Natural killer cell (primary cell): ENCODE measurements at regions not wholly inside any gene's neighbourhood (a gene's known extent, or its start where the extent isn't known, plus 50 kb on each side); places are given as distances from the start of the nearest gene placed in this dataset.

Experiments
- ATAC-seq, 3 donors: fragments of 150-1000 bp in 2 of 3; fragments of 200-7000 bp in 1 of 3; cut with Tn5 transposase; 1 replicate in 1 of 3; 2 replicates in 2 of 3; pipeline ENCODE4 v1.10.0; 2021; ENCODE audit warnings: mild to moderate bottlenecking in 2 of 3, moderate library complexity in 2 of 3
- DNase-seq, 2 donors: peaks; one replicate each; pipeline versions ENCODE4 v3.0.0 to v3.0.0-alpha.2; 2013 to 2021; ENCODE audit warnings: mixed read lengths in 1 of 2
- H3K27ac ChIP-seq: one replicate; pipeline ENCODE4 v1.5.1; 2013; ENCODE audit warnings: mild to moderate bottlenecking, low read length
- H3K27me3 ChIP-seq: one replicate; pipeline ENCODE4 v1.6.1; 2013; ENCODE audit warnings: low read length; ENCODE audit not compliant: control insufficient read depth, insufficient read depth
- H3K36me3 ChIP-seq: one replicate; pipeline ENCODE4 v1.6.1; 2013; ENCODE audit warnings: low read length; ENCODE audit not compliant: control insufficient read depth, insufficient read depth
- H3K4me1 ChIP-seq: one replicate; pipeline ENCODE4 v1.6.1; 2013; ENCODE audit warnings: low read length; ENCODE audit not compliant: control insufficient read depth, insufficient read depth
- H3K4me3 ChIP-seq: one replicate; pipeline ENCODE4 v1.5.1; 2013; ENCODE audit warnings: low read length
- H3K9me3 ChIP-seq: one replicate; pipeline ENCODE4 v1.6.1; 2013; ENCODE audit warnings: low read length; ENCODE audit not compliant: control insufficient read depth, insufficient read depth
- H3K27ac Mint-ChIP-seq, 2 donors: one replicate each; pipeline ENCODE4 v1.8.0; 2022; ENCODE audit warnings: mild to moderate bottlenecking in 2 of 2, mixed read lengths in 2 of 2, moderate library complexity in 1 of 2
- H3K27me3 Mint-ChIP-seq, 2 donors: one replicate each; pipeline ENCODE4 v1.8.0; 2022; ENCODE audit warnings: low read depth in 2 of 2, mixed read lengths in 2 of 2
- H3K36me3 Mint-ChIP-seq: one replicate; pipeline ENCODE4 v1.8.0; 2022; ENCODE audit warnings: mixed read lengths
- H3K4me1 Mint-ChIP-seq, 2 donors: one replicate each; pipeline ENCODE4 v1.8.0; 2022; ENCODE audit warnings: mixed read lengths in 2 of 2
- H3K4me3 Mint-ChIP-seq: one replicate; pipeline ENCODE4 v1.8.0; 2022; ENCODE audit warnings: mild to moderate bottlenecking, moderate library complexity, mixed read lengths
- H3K9me3 Mint-ChIP-seq, 2 donors: one replicate each; pipeline ENCODE4 v1.8.0; 2022; ENCODE audit warnings: mixed read lengths in 2 of 2
- WGBS: methylation state at CpG from one replicate; pipeline ENCODE4 v1.1.7; 2013; ENCODE audit warnings: missing lambda C conversion rate; ENCODE audit not compliant: insufficient coverage; 5-methylcytosine and 5-hydroxymethylcytosine counted together
- intact Hi-C: fragments of 100-400 bp; cut with micrococcal nuclease; formaldehyde crosslinking; loops from one replicate; pipeline ENCODE4 v1.14.2; 2022
- TF ChIP-seq, protein P1 (sequence below): fragments of 200-600 bp; IDR thresholded peaks from one replicate; pipeline ENCODE4 v1.8.0; 2022; ENCODE audit warnings: antibody characterized with exemption

- intact Hi-C loops: loop anchor here (10.0 kb wide), 1 partner anchor 926 kb away; the partner anchor contains the start of gene CHST13
- no peaks in the 10 kb centered on the region for H3K36me3 Mint-ChIP-seq
- H3K27me3 Mint-ChIP-seq: peaks cover 22 to 57% of the 10 kb centered on the region in 2 donors
Observed at GRCh38 chr3:127450331-127450730, 140.2 kb downstream of the TPRA1 start.

GRCh38 chr3:127449486-127450212 lies 140.9 kb downstream of the TPRA1 start:
- Histone ChIP-seq H3K4me3 (no peak overlapping the region), H3K27ac (no peak overlapping the region), H3K36me3 (no peaks in the 10 kb centered on the region), H3K4me1 (no peaks in the 10 kb centered on the region), H3K27me3 (no peaks in the 10 kb centered on the region), H3K9me3 (no peaks in the 10 kb centered on the region)
- DNase-seq (no peak), ATAC-seq (no peak)
- intact Hi-C loops: loop anchor here (10.0 kb wide), 1 partner anchor 925 kb away; the partner anchor contains the start of gene CHST13
- Mint-ChIP-seq H3K4me1 (no peaks in the 10 kb centered on the region), H3K27ac (no peak overlapping the region), H3K9me3 (no peaks in the 10 kb centered on the region), H3K36me3 (no peaks in the 10 kb centered on the region), H3K27me3 (peaks cover 16 to 50% of the 10 kb centered on the region in 2 donors), H3K4me3 (no peak overlapping the region)
- TF ChIP-seq, protein P1, sequence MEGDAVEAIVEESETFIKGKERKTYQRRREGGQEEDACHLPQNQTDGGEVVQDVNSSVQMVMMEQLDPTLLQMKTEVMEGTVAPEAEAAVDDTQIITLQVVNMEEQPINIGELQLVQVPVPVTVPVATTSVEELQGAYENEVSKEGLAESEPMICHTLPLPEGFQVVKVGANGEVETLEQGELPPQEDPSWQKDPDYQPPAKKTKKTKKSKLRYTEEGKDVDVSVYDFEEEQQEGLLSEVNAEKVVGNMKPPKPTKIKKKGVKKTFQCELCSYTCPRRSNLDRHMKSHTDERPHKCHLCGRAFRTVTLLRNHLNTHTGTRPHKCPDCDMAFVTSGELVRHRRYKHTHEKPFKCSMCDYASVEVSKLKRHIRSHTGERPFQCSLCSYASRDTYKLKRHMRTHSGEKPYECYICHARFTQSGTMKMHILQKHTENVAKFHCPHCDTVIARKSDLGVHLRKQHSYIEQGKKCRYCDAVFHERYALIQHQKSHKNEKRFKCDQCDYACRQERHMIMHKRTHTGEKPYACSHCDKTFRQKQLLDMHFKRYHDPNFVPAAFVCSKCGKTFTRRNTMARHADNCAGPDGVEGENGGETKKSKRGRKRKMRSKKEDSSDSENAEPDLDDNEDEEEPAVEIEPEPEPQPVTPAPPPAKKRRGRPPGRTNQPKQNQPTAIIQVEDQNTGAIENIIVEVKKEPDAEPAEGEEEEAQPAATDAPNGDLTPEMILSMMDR: no peak
- 63% methylated on average over 7 of the region's 8 CpGs for WGBS

More at GRCh38 chr3:127450331-127450730, 140.2 kb downstream of the TPRA1 start:
- no peaks in the 10 kb centered on the region for H3K9me3 Mint-ChIP-seq
- TF ChIP-seq, protein P1: no peak
- no peak overlapping the region for H3K4me3 Mint-ChIP-seq
- no peak overlapping the region for H3K27ac Mint-ChIP-seq
- DNase-seq (no peak), ATAC-seq (no peak)
- no peaks in the 10 kb centered on the region for H3K9me3 ChIP-seq
- 82% methylated on average over 8 of the region's 8 CpGs for WGBS
- H3K4me1 Mint-ChIP-seq: peaks cover 0 to 4% of the 10 kb centered on the region in 2 donors
- no peaks in the 10 kb centered on the region for H3K4me1 ChIP-seq
- peaks cover 2% of the 10 kb centered on the region for H3K27me3 ChIP-seq
- no peak overlapping the region for H3K4me3 ChIP-seq
- H3K27ac ChIP-seq: no peak overlapping the region
- no peaks in the 10 kb centered on the region for H3K36me3 ChIP-seq

- 72% methylated on average over 3 of the region's 3 CpGs for WGBS
- ATAC-seq (no peak), DNase-seq (no peak)
- Mint-ChIP-seq H3K4me1 (no peaks in the 10 kb centered on the region), H3K27me3 (peaks cover 11 to 42% of the 10 kb centered on the region in 2 donors), H3K4me3 (no peak overlapping the region), H3K9me3 (no peaks in the 10 kb centered on the region), H3K27ac (no peak overlapping the region), H3K36me3 (no peaks in the 10 kb centered on the region)
- no peaks in the 10 kb centered on the region for H3K4me1 ChIP-seq
- H3K36me3 ChIP-seq: no peaks in the 10 kb centered on the region
- intact Hi-C loops: no loop called here
- no peaks in the 10 kb centered on the region for H3K27me3 ChIP-seq
- no peak overlapping the region for H3K27ac ChIP-seq
- H3K4me3 ChIP-seq: no peak overlapping the region
- H3K9me3 ChIP-seq: no peaks in the 10 kb centered on the region
- TF ChIP-seq, protein P1: no peak
Observed at GRCh38 chr3:127448671-127449070, 141.9 kb downstream of the TPRA1 start.

DNA sequence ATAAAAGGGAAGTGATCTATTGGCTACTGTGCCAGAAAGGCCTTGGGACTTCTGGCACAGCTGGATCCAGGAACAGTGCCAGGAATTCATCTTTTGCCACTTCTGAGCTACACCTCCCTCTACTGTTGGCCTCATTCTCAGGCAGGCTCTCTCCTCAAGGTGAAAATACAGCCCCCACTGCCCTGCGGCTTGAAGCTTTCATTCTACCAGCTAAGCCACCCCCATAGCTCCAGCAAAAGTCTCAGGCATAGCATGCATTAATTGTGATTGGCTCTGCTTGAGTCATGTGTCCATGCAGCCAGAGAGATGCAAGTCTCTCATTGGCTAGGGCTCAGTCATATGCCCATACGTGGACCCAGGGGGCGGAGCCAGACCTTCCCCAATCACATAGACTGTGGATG lies 142.4 kb downstream of the TPRA1 start:
- 94% methylated on average over 1 of the region's 3 CpGs for WGBS
- ATAC-seq: no peak
- H3K36me3 Mint-ChIP-seq: no peaks in the 10 kb centered on the region
- TF ChIP-seq, protein P1: no peak
- Histone ChIP-seq H3K4me3 (no peak overlapping the region), H3K4me1 (no peaks in the 10 kb centered on the region), H3K36me3 (no peaks in the 10 kb centered on the region), H3K27ac (no peak overlapping the region), H3K27me3 (no peaks in the 10 kb centered on the region), H3K9me3 (no peaks in the 10 kb centered on the region)
- no peaks in the 10 kb centered on the region for H3K4me1 Mint-ChIP-seq
- intact Hi-C loops: no loop called here
- H3K9me3 Mint-ChIP-seq: no peaks in the 10 kb centered on the region
- H3K27me3 Mint-ChIP-seq: peaks cover 6 to 41% of the 10 kb centered on the region in 2 donors
- DNase-seq: no peak
- H3K27ac Mint-ChIP-seq: no peak overlapping the region
- no peak overlapping the region for H3K4me3 Mint-ChIP-seq
